ENCODE measurements at regions not wholly inside any gene's neighbourhood (a gene's known extent, or its start where the extent isn't known, plus 50 kb on each side); places are given as distances from the start of the nearest gene placed in this dataset.

GRCh38 chr2:164164602-164165001 lies 428.8 kb upstream of the FIGN start:
- Mint-ChIP-seq H3K9me3 (peaks cover 7% of the 10 kb centered on the region), H3K27me3 (ENCODE audit: insufficient read depth, low read depth) (no peaks in the 10 kb centered on the region), H3K27ac (peak overlapping the region; percentile 62), H3K4me1 (peaks cover 14% of the 10 kb centered on the region), H3K4me3 (no peak overlapping the region), H3K36me3 (no peaks in the 10 kb centered on the region)
- no peaks in the 10 kb centered on the region for H3F3A ChIP-seq (ENCODE audit: low read depth)
- H3K4me1 ChIP-seq: no peaks in the 10 kb centered on the region
- H3K27ac ChIP-seq: no peak overlapping the region
- H3K4me3 ChIP-seq: no peak overlapping the region
- no peak overlapping the region for H3K4me2 ChIP-seq
- TF ChIP-seq EZH2 (IDR thresholded peaks at IDR 0.05): no peak
- no peak for TF ChIP-seq EZH2phosphoT487 (IDR thresholded peaks at IDR 0.05)
- TF ChIP-seq, protein P1, sequence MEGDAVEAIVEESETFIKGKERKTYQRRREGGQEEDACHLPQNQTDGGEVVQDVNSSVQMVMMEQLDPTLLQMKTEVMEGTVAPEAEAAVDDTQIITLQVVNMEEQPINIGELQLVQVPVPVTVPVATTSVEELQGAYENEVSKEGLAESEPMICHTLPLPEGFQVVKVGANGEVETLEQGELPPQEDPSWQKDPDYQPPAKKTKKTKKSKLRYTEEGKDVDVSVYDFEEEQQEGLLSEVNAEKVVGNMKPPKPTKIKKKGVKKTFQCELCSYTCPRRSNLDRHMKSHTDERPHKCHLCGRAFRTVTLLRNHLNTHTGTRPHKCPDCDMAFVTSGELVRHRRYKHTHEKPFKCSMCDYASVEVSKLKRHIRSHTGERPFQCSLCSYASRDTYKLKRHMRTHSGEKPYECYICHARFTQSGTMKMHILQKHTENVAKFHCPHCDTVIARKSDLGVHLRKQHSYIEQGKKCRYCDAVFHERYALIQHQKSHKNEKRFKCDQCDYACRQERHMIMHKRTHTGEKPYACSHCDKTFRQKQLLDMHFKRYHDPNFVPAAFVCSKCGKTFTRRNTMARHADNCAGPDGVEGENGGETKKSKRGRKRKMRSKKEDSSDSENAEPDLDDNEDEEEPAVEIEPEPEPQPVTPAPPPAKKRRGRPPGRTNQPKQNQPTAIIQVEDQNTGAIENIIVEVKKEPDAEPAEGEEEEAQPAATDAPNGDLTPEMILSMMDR (IDR thresholded peaks at IDR 0.05): no peak
- no peak for DNase-seq (ENCODE audit: low spot score)
- no peaks in the 10 kb centered on the region for H3K36me3 ChIP-seq
- H3K79me2 ChIP-seq (ENCODE audit: low read depth): no peaks in the 10 kb centered on the region
- H4K20me1 ChIP-seq (ENCODE audit: low read depth): no peaks in the 10 kb centered on the region
- no peak overlapping the region for H2AFZ ChIP-seq (replicated peaks)
- no peaks in the 10 kb centered on the region for H3K27me3 ChIP-seq
- peaks cover 3% of the 10 kb centered on the region for H3K9me3 ChIP-seq (ENCODE audit: low read depth)
- H3K9ac ChIP-seq: no peak overlapping the region

DNA sequence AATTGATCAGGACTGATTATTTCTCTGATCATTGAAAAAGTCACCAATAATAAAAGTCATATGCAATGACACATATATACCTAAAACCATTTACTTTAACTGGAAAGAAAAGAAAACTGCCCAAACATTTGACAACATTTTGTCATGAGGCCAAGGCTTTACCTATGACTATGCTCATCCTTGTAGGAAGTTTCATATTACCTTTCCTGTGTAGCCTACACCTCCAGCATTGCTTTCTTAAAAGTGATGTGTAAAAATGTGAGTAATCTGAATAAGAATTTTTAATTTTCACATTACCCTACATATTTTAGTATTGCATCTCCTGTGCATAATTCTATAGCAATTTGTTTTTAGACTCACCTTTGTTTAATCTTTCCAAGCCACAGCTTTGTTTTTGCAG lies 419.8 kb upstream of the FIGN start:
- Histone ChIP-seq H2AFZ (replicated peaks) (no peak overlapping the region), H3K36me3 (no peaks in the 10 kb centered on the region), H3K27ac (no peak overlapping the region), H3K9me3 (ENCODE audit: low read depth) (peaks cover 6% of the 10 kb centered on the region), H3F3A (ENCODE audit: low read depth) (no peaks in the 10 kb centered on the region), H3K4me2 (no peak overlapping the region), H3K27me3 (no peaks in the 10 kb centered on the region), H3K9ac (no peak overlapping the region), H3K4me1 (no peaks in the 10 kb centered on the region), H3K4me3 (no peak overlapping the region), H4K20me1 (ENCODE audit: low read depth) (no peaks in the 10 kb centered on the region), H3K79me2 (ENCODE audit: low read depth) (no peaks in the 10 kb centered on the region)
- Mint-ChIP-seq H3K36me3 (no peaks in the 10 kb centered on the region), H3K27ac (no peak overlapping the region), H3K4me1 (no peaks in the 10 kb centered on the region), H3K27me3 (ENCODE audit: insufficient read depth, low read depth) (no peaks in the 10 kb centered on the region), H3K4me3 (no peak overlapping the region), H3K9me3 (peaks cover 5% of the 10 kb centered on the region)
- TF ChIP-seq EZH2phosphoT487 (IDR thresholded peaks at IDR 0.05) (no peak), EZH2 (IDR thresholded peaks at IDR 0.05) (no peak)
- TF ChIP-seq, protein P1 (IDR thresholded peaks at IDR 0.05): no peak
- no peak for DNase-seq (ENCODE audit: low spot score)

DNA sequence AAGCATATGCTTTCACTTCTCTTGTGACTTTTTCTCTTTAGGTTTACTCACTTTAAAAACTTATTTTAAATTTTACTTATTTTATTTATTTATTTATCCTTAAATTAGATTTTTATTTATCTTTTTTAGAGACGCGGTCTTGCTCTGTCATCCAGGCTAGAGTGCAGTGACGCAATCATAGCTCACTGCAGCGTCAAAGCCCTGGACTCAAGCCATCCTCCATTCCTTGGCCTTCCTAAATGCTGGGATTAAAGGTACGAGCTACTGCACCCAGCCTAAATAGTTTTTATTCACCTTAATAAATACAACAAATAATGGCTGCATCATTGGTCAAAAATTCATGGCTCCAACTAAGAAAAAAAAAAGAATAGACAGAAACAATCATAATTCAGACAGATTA lies 415.7 kb upstream of the FIGN start:
- Mint-ChIP-seq H3K4me1 (no peaks in the 10 kb centered on the region), H3K4me3 (no peak overlapping the region), H3K27ac (no peak overlapping the region), H3K9me3 (no peaks in the 10 kb centered on the region), H3K27me3 (ENCODE audit: insufficient read depth, low read depth) (no peaks in the 10 kb centered on the region), H3K36me3 (no peaks in the 10 kb centered on the region)
- Histone ChIP-seq H3K9me3 (ENCODE audit: low read depth) (no peaks in the 10 kb centered on the region), H3K27ac (no peak overlapping the region), H3F3A (ENCODE audit: low read depth) (no peaks in the 10 kb centered on the region), H3K4me1 (no peaks in the 10 kb centered on the region), H3K27me3 (no peaks in the 10 kb centered on the region), H3K79me2 (ENCODE audit: low read depth) (no peaks in the 10 kb centered on the region), H3K4me3 (no peak overlapping the region), H3K9ac (no peak overlapping the region), H3K4me2 (no peak overlapping the region), H3K36me3 (no peaks in the 10 kb centered on the region), H4K20me1 (ENCODE audit: low read depth) (no peaks in the 10 kb centered on the region), H2AFZ (replicated peaks) (no peak overlapping the region)
- no peak for DNase-seq (ENCODE audit: low spot score)
- TF ChIP-seq, protein P1 (IDR thresholded peaks at IDR 0.05): no peak
- TF ChIP-seq EZH2phosphoT487 (IDR thresholded peaks at IDR 0.05): no peak
- no peak for TF ChIP-seq EZH2 (IDR thresholded peaks at IDR 0.05)

All from neural progenitor cell (in vitro differentiated cells).